NCI-H2029 treated with DMSO at 0.1 percent for 48 hours (cell line): ENCODE measurements at regions not wholly inside any gene's neighbourhood (a gene's known extent, or its start where the extent isn't known, plus 50 kb on each side); places are given as distances from the start of the nearest gene placed in this dataset.

Experiments
- DNase-seq: peaks from one replicate; lab custom pipeline; 2025; lab: John Stamatoyannopoulos, UW

DNA sequence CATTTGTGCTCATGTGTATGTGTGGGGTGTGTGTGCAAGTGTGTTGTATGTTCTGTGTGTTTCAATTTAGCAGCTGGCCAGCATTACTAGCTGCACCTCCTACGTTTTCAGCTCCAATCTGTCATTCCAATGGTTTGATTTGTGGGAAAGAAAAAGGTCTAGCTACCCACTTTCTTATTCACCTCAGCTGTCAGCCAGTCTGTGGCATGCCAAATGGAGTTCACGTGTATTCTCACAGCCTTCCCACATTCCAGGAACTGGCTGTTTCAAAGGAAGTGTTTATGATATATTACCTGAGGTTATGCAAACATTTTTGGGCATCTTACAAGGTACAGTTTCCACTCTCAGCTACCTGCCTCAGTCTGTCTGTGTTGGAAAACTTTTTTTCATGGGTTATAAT lies 220.2 kb upstream of the CPNE8 start:
- DNase-seq = no peak

DNA sequence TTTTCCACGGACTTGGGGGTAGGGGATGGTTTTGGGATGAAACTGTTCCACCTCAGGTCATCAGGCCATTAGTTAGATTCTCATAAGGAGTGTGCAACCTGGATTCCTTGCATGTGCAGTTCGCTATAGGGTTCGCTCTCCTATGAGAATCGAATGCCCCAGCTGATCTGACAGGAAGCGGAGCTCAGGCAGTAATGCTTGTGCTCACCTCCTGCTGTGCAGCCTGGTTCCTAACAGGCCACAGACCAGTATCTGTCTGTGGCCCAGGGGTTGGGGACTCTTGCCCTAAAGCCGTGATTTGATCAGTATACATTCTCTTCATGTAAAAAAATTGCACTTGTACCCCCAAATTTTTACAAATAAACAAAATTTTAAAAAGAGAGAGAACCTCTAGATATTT lies 219.4 kb upstream of the CPNE8 start:
- DNase-seq = no peak

DNA sequence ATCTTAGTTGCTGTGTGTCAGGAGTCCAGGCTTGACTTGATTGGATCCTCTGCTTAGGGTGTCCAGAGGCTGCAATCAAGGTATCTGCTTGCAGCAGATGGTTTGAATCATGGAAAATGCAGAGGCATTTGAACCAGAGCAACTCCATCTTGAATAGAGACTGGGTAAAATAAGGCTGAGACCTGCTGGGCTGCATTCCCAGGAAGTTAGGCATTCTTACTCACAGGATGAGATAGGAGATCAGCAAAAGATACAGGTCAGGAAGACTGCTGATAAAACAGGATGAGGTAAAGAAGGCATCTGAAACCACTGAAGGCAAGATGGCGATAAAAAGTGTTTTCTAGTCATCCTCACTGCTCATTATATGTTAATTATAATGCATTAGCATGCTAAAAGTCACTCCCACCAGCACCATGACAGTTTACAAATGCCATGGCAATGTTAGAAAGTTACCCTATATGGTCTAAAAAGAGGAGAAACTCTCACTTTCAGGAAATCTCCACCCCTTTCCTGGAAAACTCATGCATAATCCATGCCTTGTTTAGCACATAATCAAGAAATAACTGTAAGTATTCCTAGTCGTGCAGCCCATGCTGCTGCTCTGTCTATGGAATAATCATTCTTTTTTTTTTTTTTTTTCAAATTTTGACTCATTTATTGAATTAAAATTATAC lies 218.3 kb upstream of the CPNE8 start:
- no peak for DNase-seq

DNA sequence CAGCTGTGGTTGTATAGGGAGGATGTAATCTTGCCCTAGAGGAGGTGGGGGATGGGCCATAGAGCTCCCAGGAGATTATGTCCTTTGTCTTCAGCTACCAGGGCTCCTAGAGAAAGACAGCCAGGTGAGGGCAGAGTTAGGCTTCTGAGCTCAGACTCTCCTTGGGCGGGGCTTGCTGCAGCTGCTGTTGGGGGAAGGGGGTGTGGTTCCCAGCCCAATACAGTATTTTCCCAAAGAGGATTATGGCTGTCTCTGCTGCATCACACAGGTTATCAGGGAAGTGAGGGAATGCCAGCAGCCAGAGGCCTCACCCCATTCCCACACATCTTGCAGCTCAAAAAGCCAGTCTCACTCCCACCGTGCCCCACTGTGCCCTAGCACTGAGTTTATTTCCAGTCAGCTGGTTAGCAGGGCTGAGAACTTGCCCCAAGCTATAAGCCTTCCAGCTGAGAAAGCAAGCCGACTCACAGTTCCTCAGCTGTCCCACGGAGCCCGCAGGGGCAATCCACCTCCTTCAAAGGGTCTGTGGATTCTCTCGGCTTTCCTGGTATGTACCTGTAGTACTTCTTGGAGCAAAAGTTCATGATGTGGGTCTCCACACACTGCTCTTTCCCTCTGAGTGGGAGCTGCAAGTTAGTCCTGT lies 217.3 kb upstream of the CPNE8 start:
- DNase-seq = no peak

DNA sequence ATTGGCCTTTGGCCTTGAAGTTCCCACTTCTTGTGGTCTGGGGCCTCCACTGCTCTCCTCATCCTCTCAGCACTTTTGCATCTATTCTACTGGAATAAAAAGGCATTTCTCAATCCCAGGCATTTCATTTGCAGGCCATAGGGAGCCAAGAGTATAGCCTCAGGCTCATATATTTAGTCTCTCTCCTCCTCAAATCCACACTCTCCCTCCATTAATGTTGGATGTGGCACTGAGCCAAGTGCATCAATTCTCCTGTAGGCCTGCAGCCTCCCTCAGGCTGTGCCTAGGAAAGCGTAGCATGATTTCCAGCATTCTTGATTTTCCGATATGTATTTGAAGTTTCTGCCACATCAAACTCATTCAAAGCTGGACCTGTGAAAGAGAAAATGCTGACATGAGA lies 211.5 kb upstream of the CPNE8 start:
- DNase-seq = no peak

DNA sequence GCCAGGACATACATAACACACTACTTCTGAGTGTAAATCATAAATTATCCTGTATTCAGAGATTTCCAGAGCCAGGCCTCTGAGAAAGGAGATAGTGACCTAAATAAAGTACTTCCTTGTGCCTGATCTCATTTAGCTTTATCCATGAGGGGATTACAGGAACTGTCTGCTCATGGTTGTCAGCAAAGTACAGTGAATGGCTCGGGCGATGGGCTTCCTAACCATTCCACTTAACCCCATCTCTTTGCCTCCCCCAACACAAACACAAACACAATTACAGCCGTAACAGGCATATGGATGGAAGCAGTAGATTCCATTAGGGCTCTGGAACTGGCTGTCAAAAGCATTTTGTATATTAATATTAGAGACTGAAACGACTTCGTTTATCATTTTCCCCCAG lies 206.7 kb upstream of the CPNE8 start:
- no peak for DNase-seq

DNA sequence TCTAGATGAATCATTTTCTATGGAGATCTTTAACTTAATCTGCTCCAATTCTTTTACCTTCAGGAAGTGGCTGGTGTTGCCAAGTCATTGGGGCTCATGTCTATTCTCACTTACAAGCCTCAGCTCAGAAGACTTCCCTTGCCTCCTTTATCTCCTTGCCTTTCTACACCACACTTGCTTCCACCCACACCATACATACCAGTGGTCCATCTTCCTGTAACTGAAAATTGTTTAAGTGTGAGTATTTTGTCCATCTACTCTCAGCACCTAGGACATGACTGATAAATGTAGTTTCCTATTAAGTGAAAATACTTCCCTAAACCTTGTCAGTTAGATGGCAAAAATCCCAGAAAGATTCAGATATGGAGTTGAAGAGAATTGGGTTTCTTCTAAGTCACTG lies 199.7 kb upstream of the CPNE8 start:
- no peak for DNase-seq

DNA sequence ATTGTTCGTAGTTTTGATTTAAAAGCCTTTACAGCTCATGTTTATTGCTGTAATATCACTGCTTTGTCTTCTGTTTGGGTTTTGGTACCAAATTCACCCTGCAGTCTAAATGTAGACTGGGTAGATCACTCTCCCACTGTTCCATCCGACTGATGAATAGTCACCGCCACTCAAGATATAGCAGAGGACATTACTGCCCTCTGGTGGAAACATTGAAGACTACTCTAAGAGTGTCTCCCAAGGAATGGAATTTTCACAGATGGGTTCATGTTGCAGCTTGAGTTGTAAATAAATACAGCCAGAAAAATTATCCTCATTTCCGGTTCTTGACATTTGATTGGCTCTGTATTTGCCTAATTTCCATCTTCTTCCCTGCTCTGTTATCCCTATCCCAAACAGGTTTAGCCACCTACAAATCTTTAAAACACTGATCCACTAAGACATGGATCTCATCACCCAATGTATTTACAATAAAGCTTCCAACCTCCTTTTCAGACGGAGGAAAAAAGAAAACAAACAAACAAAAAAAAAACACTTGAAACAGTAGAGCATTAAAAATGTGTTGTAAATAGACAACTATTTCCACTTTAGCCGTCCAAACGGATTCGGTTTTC lies 198.3 kb upstream of the CPNE8 start:
- DNase-seq = peak; percentile 62

DNA sequence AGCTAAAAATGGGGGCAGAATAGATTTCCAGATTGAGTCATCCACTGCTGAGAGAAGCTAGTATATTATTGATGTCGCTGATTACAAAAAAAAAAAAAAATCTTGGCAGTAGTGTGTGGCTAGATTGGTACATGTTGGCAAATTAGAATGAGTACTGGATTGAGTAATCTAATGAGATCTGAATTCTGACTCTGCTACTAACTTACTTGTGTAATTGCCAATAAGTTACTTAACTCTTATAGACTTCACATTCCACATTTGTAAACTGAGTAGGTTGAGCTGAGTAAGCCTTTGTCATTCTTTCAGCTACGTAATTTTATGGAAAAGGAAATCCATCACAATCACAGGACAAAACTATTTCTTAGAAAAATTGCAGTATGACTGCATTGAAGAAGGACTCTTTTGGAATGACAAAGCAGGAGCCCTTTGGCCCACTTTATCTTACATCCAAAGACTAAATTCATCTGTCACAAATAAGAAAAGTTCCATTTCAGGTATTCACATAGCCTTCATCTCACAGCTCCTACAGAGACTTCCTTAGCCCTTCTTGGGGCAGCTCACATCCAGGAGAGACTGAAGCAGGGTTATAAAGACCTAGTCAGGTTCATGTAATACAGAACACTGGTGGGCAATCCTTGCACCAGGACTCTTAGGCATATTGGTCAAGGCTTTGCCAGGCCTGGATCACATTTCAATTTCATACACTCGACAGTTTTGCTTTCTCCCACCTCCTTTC lies 197.3 kb upstream of the CPNE8 start:
- DNase-seq = no peak

DNA sequence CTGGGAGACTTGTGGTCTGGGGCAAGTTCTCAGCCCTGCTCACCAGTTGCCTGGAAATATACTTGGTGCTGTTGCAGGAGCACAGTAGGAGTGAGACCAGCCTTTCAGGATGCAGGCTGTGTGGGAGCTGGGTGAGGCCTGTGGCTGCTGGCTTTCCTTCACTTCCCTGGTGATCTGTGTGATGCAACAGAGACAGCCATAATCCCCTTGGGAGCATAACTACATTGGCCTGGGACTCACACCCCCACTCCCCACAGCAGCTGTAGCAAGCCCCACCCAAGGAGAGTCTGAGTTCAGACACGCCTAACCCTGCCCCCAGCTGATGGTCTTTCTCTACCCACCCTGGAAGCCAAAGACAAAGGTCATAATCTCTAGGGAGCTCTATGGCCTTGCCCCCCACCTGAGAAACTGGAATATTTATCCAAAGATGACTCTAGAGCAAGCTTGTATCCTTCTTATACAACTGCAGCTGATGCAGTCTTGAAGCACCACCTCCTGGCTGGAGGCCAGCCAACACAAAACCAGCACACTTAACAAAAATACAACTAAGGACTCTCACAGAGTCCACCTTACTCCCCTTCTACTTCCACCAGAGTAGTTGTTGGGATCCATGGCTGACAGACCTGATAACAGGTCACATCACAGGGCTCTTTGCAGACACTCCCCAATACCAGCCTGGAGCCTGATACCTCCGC lies 190.4 kb upstream of the CPNE8 start:
- DNase-seq = no peak

DNA sequence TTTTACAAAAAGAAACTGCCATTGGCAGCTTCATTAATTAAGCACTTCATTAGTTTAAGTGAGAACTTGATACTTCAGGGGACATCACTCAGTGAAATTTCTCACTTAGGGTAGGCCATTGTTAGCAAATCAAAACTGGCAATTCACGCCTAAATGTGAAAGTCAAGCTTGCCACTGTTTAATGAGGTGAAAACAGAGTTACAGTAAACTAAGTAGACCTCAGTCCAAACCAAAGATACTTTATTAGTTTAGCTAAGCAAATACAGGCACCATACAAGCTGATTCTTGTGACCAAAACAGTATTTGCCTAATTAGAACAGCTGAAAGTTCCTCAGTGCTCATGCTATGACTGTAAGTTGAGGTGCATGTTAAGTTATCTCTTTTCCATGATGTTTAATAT lies 176.5 kb upstream of the CPNE8 start:
- no peak for DNase-seq

DNA sequence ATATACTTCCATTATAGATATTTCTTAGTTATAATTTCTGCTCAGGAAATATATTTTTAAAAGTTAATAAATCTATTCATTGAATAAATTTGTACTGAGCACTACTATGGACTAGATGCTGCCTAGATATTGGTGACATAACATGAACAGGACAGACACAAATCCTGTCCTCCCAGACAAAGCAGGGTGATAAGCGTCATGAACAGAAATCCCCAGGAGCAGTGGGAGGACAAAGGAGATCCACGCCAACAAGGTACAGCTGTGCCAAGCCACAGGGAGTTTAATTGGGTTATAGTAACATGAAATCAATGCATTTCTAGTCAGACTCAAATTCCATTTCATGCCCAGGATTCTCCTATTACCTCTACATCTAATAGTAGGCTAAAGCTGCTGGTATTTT lies 171.8 kb upstream of the CPNE8 start:
- no peak for DNase-seq

DNA sequence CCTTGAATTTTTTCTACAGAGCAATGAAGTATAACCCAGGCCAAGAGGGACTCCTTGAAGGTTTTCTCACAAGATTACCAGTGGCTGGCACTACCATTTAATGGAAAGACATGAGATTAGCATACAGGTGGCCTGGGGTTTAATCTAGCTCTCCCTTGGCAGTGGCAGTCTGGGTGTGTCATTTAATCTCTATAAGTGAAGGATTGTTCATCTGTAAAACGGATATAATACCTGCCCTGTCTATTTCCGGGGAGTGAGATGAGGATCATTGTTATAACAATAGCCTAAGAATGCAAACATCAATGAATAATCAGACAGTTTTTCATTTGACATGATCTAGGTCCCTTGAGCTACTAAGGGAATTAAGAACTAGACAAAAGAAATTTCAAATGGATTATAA lies 168.7 kb upstream of the CPNE8 start:
- DNase-seq = no peak

DNA sequence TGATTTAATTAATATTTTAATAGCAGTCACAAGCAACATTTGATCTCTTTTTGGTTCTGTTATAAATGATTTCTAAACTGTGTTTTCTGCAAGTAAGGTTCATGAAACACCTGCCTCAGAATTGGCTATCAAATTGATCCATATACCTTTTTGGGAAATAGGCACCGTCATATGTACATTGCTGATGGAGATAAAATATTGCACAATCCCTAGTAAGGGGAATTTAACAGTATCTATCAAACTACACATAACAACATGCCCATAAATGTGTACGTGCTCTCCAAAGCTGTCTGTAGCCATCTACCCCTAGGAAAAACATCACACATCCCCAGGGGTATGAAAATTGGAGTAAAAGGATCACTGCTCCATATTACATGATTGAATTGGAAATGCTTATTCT lies 167.3 kb upstream of the CPNE8 start:
- DNase-seq = no peak

DNA sequence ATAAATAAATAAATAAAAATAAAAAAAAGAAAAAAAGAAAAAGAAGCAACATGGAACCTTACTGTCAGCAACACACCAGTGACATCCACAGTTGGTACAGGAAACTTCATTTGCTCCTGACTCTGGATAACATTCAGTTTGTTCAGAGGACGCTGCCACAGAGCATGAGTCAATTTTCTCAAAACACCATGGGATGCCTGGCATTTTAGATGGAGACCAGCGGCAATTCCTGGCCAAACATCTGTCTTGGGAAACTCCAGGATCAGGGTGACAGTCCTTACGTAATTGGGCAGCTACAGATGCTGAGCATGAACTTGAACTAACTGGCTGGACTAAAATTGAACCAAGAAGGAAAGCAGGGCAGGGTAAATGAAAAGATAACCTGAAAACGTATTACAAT lies 166.2 kb upstream of the CPNE8 start:
- no peak for DNase-seq

DNA sequence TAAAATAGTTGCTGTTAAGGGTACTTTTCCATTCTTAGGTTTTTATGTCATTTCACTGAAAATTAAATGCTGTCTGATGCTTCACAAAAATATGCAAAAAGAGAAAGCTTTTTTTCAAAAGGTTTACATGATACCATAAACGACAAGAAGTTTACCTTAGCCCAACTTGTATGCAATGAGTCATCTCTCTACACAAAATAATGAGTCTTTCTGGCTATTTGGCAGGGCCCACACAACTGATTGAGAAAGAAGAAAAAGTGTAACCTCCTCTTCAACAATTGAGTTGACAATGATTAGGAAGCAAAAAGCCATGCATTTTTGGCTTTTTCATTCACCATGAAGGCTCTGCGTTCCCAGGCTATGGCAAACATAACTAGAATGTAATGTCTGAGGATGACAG lies 165.4 kb upstream of the CPNE8 start:
- DNase-seq = no peak

DNA sequence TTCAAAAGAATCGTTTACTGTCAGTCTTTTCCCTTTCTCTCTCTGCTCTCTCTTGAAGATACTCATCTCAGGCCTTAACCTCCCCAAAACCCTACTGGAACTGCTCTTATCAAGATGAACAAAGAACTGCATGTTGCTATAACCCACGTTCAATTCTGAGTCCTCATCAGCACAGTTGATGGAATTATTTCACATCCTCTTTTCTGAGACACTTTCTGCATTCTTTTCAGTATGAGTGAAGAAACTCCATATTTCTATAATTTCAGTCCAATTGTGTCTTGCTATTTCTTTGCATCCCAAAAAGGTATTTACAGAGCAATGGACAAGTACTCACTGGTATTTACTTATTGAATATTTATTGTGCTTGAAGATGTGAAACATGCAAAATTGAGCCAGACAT lies 160.1 kb upstream of the CPNE8 start:
- no peak for DNase-seq

DNA sequence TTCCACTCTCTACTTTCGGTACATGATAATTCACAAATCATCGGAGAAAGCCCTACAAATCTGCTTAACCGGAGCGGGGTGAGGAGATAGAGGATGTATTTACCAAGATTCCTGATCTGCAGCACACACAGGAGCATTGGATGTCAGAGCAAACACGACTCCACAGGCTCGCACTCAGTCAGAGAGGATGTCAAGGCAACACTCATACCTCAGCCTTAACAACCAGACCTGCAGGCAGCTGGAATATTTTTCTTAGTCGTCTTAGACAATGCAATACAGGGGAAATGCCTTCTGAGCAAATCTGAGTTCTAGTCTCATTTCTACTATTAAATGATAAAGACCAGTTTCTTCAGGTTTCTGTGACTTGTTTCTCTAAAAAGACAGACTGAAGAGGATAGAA lies 159.3 kb upstream of the CPNE8 start:
- no peak for DNase-seq

DNA sequence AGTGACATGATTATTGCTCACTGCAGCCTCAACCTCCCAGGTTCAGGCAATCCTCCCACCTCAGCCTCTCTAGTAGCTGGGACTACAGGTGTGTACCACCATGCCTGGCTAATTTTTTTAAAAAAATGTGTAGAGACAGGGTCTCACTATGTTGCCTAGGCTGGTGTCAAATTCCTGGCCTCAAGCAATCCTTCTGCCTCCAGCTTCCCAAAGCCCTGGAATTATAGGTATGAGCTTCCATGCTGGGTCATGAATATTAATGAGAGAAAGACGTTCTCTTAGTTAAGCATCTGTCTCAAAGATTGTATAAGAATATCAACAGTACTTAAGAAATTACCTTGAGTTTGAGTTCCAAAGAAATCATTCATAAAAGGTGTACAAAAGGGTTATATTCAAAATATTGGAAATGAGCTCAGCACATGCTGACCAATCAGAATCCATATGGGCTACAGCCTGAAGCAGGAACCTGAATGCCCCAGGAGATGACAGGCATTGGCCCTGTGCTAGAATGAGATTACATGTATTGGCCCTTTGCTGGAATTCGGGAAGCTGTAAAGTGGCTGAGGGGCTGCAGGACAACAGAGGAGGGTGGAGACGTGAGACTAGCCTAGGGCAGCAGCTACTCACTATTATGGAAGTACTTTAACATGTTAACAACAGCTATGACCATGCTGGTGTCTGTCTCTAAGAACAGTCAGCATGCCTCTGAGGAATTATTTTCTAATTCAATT lies 157.0 kb upstream of the CPNE8 start:
- no peak for DNase-seq

DNA sequence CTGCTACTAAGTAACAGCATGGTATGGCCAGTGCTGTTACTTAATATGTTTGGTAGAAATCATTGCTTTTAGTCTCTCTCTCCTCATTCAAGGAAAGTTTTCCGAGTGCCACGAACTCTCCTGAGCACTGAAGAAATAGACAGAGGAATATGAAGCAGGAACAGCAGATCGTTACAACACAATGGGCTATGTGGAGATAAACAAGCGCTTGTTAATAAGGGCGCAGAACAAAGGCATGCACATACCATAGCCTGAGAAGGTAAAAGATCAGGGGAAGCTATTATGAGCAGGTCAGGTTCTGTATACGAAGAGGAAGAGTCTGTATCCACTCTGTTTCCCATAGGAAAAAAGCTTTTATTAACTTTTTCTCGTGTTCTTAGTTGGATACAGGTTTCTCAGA lies 156.2 kb upstream of the CPNE8 start:
- DNase-seq = no peak

DNA sequence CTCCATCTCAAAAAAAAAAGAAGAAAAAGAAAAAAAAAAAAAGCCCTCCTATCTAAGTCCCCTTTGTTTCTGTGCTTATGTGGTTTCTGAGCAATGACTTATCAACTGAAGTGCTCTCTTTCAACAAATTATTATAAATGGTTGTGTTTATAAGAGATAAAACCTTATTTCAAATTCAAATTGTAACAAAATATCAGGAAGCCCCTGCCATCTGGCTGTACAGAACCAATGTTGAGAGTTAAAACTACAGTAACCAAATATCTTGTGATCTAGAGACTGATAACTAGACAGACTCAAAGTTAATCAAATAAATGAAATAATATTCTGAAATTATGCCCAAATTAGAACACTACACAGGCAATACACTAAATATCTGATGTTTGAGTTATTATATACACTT lies 143.0 kb upstream of the CPNE8 start:
- no peak for DNase-seq
